Neural cell (in vitro differentiated cells): ENCODE measurements at regions not wholly inside any gene's neighbourhood (a gene's known extent, or its start where the extent isn't known, plus 50 kb on each side); places are given as distances from the start of the nearest gene placed in this dataset.

Source experiments
- MXI1 ChIP-seq: fragments of 450-650 bp; conservative IDR thresholded peaks from 2 replicates; pipeline ENCODE4 v1.6.1; 2014; ENCODE audit warnings: antibody characterized with exemption, mild to moderate bottlenecking; ENCODE audit not compliant: poor library complexity, severe bottlenecking
- POLR2AphosphoS5 ChIP-seq: IDR thresholded peaks from 2 replicates; pipeline ENCODE4 v1.6.1; 2012
- TF ChIP-seq, protein P1 (sequence below): fragments of 450-650 bp; IDR thresholded peaks from 2 replicates; pipeline ENCODE4 v1.5.1; 2014; ENCODE audit warnings: antibody characterized with exemption, mild to moderate bottlenecking, moderate library complexity; ENCODE audit not compliant: poor library complexity, severe bottlenecking

DNA sequence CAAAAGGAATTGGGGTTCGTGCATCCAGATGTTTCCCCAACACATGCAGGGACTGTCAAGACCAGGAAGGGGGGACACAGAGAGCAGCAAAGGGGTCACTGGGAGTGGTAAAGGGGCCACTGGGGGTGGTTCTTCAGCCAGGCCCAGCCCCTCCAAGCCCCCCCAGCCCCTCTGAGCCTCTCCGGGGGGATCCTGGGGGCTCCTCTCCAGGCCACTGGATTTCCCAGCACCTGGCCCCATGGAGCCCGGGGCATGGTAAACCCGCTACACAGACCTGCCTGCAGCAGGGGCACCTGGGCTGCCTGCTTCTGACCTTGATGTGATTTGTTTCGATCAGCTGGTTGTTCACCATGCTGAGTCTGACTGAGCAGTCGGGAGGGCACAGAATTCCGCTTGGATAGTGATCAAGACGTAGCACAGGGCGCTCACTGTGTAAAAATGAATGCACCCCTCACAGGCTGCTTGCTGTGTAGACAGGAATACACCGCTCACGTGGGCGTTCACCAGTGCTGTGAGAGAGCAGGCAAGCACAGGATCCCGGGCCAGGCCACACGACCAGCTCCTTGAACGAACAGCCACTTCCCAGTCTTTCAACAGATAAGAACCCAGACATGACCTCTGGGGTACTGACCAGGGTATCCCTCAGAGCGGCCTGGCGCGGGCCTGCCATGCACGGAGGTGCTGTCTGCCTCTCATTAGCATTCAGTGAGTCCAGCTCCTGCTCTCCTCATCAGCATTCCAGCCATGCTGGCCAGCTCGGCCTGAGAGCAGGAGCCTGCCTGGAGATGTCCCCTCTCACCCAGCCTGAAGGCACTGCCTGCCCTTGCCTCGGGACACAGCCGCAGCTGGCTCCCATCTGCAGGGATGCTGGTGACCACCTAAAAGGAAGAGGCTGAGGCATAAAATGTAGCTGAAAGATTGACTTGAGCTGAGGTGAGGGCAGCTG lies 73.3 kb upstream of the OTOS start:
- TF ChIP-seq POLR2AphosphoS5, result no peak
- TF ChIP-seq, protein P1, sequence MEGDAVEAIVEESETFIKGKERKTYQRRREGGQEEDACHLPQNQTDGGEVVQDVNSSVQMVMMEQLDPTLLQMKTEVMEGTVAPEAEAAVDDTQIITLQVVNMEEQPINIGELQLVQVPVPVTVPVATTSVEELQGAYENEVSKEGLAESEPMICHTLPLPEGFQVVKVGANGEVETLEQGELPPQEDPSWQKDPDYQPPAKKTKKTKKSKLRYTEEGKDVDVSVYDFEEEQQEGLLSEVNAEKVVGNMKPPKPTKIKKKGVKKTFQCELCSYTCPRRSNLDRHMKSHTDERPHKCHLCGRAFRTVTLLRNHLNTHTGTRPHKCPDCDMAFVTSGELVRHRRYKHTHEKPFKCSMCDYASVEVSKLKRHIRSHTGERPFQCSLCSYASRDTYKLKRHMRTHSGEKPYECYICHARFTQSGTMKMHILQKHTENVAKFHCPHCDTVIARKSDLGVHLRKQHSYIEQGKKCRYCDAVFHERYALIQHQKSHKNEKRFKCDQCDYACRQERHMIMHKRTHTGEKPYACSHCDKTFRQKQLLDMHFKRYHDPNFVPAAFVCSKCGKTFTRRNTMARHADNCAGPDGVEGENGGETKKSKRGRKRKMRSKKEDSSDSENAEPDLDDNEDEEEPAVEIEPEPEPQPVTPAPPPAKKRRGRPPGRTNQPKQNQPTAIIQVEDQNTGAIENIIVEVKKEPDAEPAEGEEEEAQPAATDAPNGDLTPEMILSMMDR, result no peak
- no peak for TF ChIP-seq MXI1
